Stimulated activated CD4-positive, alpha-beta T cell treated with anti-CD3 and anti-CD28 coated beads, Interleukin-2, amount 100 ng/mL, for 24 hours (primary cell): ENCODE measurements at regions not wholly inside any gene's neighbourhood (a gene's known extent, or its start where the extent isn't known, plus 50 kb on each side); places are given as distances from the start of the nearest gene placed in this dataset.
"Not testable (repeated sequence)": the region's sequence is repeated elsewhere in the genome, so short reads cannot be mapped to it uniquely, and the experiment has no call there.

Experiments used
- DNase-seq, 2 donors: peaks; one replicate each; pipeline ENCODE4 v3.0.0-alpha.2; 2020

DNA sequence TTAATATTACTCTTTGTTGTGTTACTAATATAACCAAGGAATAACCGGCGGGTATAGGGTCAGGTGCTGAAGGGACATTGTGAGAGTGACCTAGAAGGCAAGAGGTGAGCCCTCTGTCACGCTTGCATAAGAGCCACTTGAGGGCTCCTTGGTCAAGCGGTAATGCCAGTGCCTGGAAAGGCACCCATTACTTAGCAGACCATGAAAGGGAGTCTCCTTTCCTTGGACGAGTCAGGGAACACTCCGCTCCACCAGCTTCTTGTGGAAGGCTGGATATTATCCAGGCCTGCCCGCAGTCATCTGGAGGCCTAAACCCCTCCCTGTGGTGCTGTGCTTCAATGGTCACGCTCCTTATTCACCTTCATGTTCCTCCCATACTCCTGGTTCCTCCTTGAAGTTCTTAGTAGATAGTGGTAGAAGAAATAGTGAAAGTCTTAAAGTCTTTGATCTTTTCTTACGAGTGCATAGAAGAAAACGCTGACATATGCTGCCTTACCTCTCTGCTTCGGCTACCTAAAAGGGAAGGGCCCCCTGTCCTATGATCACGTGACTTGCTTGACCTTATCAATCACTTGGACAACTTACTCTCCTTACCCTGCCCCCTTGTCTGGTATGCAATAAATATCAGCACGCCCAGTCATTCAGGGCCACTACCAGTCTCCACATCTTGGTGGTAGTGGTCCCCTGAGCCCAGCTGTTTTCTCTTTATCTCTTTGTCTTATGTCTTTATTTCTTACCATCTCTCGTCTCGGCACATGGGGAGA is 59.6 kb upstream of the DMRTB1 start:
- not testable (repeated sequence) for DNase-seq

GRCh38 chr1:53400761-53401674 is 58.2 kb upstream of the DMRTB1 start:
- DNase-seq, result no peak

GRCh38 chr1:53401813-53402745 is 57.1 kb upstream of the DMRTB1 start:
- no peak for DNase-seq

GRCh38 chr1:53402891-53403655 is 56.1 kb upstream of the DMRTB1 start:
- DNase-seq, result no peak

GRCh38 chr1:53405737-53406136 is 53.5 kb upstream of the DMRTB1 start:
- no peak for DNase-seq

- DNase-seq, result no peak
Measured at GRCh38 chr1:53406551-53407235, 52.5 kb upstream of the DMRTB1 start.

DNA sequence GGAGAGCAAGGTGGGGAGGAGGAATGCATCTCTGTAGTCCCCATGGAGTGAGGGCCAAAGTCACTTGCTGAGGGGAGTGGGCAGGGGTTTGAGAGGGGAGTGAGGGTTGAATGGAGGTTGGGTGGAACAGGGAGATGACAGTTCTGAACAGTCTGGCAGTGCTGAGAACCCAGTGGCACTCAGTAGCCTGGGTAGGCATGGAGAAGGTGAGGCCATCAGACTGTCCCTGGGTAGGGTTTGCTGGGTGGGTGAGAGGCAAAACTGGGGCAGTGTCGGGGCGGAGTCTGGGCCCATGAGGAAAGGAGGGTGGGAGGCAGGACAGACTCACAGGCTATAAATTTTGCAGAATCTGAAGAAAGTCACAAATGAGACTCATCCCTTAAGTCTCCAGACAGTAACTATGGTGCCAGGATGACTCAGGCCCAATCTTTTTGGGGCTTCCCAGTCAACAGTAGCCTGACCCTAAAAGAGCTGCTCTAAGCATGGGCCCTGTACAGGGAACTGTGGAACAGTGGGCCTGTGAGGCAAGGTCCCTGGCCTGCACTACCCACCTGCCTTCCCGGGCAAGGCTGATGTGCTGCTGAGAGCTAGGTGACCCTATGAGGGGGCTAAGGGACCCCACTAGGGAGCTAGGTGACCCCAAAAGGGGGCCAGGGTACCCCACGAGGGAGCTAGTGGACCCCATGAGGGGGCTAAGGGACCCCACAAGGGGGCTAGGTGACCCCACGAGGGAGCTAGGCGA is 51.0 kb upstream of the DMRTB1 start:
- DNase-seq, result no peak

GRCh38 chr1:53408755-53409129 is 50.5 kb upstream of the DMRTB1 start:
- no peak for DNase-seq

DNA sequence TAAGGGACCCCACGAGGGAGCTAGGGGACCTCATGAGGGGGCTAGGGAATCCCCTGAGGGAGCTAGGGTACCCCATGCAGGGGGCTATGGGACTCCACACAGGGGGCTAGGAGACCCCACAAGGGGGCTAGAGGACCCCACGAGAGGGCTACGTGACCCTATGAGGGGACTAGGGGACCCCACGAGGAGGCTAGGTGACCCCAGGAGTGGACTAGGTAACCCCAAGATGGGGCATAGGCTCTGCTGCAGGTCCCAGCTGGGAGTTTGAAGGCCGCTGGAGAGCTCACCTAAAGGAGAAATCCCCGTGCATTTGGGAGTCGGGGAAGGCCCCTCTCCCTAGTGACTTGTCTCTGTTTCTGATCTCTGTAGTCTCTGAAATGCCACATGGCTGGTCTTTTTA is 50.0 kb upstream of the DMRTB1 start:
- no peak for DNase-seq
